Glutamatergic neuron (in vitro differentiated cells): ENCODE measurements at regions not wholly inside any gene's neighbourhood (a gene's known extent, or its start where the extent isn't known, plus 50 kb on each side); places are given as distances from the start of the nearest gene placed in this dataset.

Experiments used
- DNase-seq: peaks from one replicate; pipeline ENCODE4 v3.0.0; 2022
- H3K27ac Mint-ChIP-seq: one replicate; pipeline ENCODE4 v1.8.0; 2020; ENCODE audit warnings: mild to moderate bottlenecking, mixed read lengths, inconsistent platforms; ENCODE audit not compliant: unreplicated experiment
- H3K27me3 Mint-ChIP-seq: one replicate; pipeline ENCODE4 v1.8.0; 2020; ENCODE audit warnings: mild to moderate bottlenecking, moderate library complexity, mixed read lengths, inconsistent platforms; ENCODE audit not compliant: unreplicated experiment
- H3K36me3 Mint-ChIP-seq: one replicate; pipeline ENCODE4 v1.8.0; 2020; ENCODE audit warnings: mild to moderate bottlenecking, mixed read lengths, inconsistent platforms; ENCODE audit not compliant: unreplicated experiment
- H3K4me1 Mint-ChIP-seq: one replicate; pipeline ENCODE4 v1.8.0; 2020; ENCODE audit warnings: mild to moderate bottlenecking, low read depth, mixed read lengths, inconsistent platforms; ENCODE audit not compliant: unreplicated experiment
- H3K4me3 Mint-ChIP-seq: one replicate; pipeline ENCODE4 v1.8.0; 2020; ENCODE audit warnings: mild to moderate bottlenecking, mixed read lengths, inconsistent platforms; ENCODE audit not compliant: unreplicated experiment
- H3K9me3 Mint-ChIP-seq: one replicate; pipeline ENCODE4 v1.8.0; 2020; ENCODE audit warnings: mild to moderate bottlenecking, moderate library complexity, mixed read lengths, inconsistent platforms; ENCODE audit not compliant: unreplicated experiment
- CTCF ChIP-seq: fragments of 200-600 bp; sonication (generic); IDR thresholded peaks from one replicate; pipeline ENCODE4 v1.5.0; 2021; ENCODE audit not compliant: partially characterized antibody, unreplicated experiment

GRCh38 chr17:72534265-72534664 is 413.4 kb downstream of the SOX9 start:
- no peak for TF ChIP-seq CTCF
- Mint-ChIP-seq H3K27ac (no peak overlapping the region), H3K9me3 (peaks cover 5% of the 10 kb centered on the region), H3K36me3 (peaks cover 5% of the 10 kb centered on the region), H3K27me3 (peaks cover 1% of the 10 kb centered on the region), H3K4me1 (peaks cover 15% of the 10 kb centered on the region), H3K4me3 (no peak overlapping the region)
- DNase-seq: no peak

GRCh38 chr17:72534776-72535175 is 414.0 kb downstream of the SOX9 start:
- no peak for TF ChIP-seq CTCF
- H3K27ac Mint-ChIP-seq: no peak overlapping the region
- peaks cover 8% of the 10 kb centered on the region for H3K9me3 Mint-ChIP-seq
- H3K4me1 Mint-ChIP-seq: peaks cover 20% of the 10 kb centered on the region
- DNase-seq: no peak
- H3K4me3 Mint-ChIP-seq: no peak overlapping the region
- H3K36me3 Mint-ChIP-seq: peaks cover 5% of the 10 kb centered on the region
- peaks cover 5% of the 10 kb centered on the region for H3K27me3 Mint-ChIP-seq

- peaks cover 10% of the 10 kb centered on the region for H3K9me3 Mint-ChIP-seq
- H3K27me3 Mint-ChIP-seq: peaks cover 8% of the 10 kb centered on the region
- DNase-seq: no peak
- TF ChIP-seq CTCF: no peak
- H3K4me1 Mint-ChIP-seq: peaks cover 22% of the 10 kb centered on the region
- H3K27ac Mint-ChIP-seq: no peak overlapping the region
- H3K36me3 Mint-ChIP-seq: peaks cover 5% of the 10 kb centered on the region
- H3K4me3 Mint-ChIP-seq: no peak overlapping the region
These were observed 414.5 kb downstream of the SOX9 start for GRCh38 chr17:72535346-72535745.

- Mint-ChIP-seq H3K4me3 (no peak overlapping the region), H3K27me3 (peaks cover 8% of the 10 kb centered on the region)
These were observed 415.0 kb downstream of the SOX9 start for GRCh38 chr17:72535779-72536178.

GRCh38 chr17:72536788-72537187 is 416.0 kb downstream of the SOX9 start:
- DNase-seq: no peak
- Mint-ChIP-seq H3K36me3 (peaks cover 13% of the 10 kb centered on the region), H3K27ac (no peak overlapping the region), H3K4me3 (no peak overlapping the region), H3K9me3 (peaks cover 14% of the 10 kb centered on the region), H3K27me3 (peaks cover 12% of the 10 kb centered on the region), H3K4me1 (peaks cover 27% of the 10 kb centered on the region)
- no peak for TF ChIP-seq CTCF

More at GRCh38 chr17:72535779-72536178, 415.0 kb downstream of the SOX9 start:
- H3K9me3 Mint-ChIP-seq: peaks cover 10% of the 10 kb centered on the region
- TF ChIP-seq CTCF: no peak
- DNase-seq: no peak
- peaks cover 7% of the 10 kb centered on the region for H3K36me3 Mint-ChIP-seq
- peaks cover 24% of the 10 kb centered on the region for H3K4me1 Mint-ChIP-seq
- H3K27ac Mint-ChIP-seq: no peak overlapping the region
